ENCODE measurements at regions not wholly inside any gene's neighbourhood (a gene's known extent, or its start where the extent isn't known, plus 50 kb on each side); places are given as distances from the start of the nearest gene placed in this dataset.

- Histone ChIP-seq H3K4me3 (ENCODE audit: low read length in 3 of 3) (no peak overlapping the region), H3K27ac (ENCODE audit: low read depth in 2 of 2, low read length in 2 of 2) (no peak overlapping the region), H3K9me3 (ENCODE audit: control insufficient read depth in 2 of 3, insufficient read depth in 1 of 3, low read length in 3 of 3) (peaks cover 0 to 8% (median 4%) of the 10 kb centered on the region in 3 donors), H3K9ac (ENCODE audit: low read length in 3 of 3) (no peak overlapping the region), H3K36me3 (ENCODE audit: control insufficient read depth in 2 of 3, insufficient read depth in 3 of 3, low read length in 3 of 3) (no peaks in the 10 kb centered on the region), H3K4me1 (ENCODE audit: control insufficient read depth in 2 of 3, insufficient read depth in 2 of 3, low read depth in 1 of 3, low read length in 3 of 3) (no peaks in the 10 kb centered on the region), H3K27me3 (ENCODE audit: control insufficient read depth, insufficient read depth, low read length) (no peaks in the 10 kb centered on the region)
- intact Hi-C loops (cut with DNase I), result no loop called here
- DNase-seq, result no peak
- TF ChIP-seq CTCF (IDR thresholded peaks at IDR 0.05; ENCODE audit: borderline replicate concordance, extremely low read depth, insufficient read depth), result no peak
- FAIRE-seq, result no peak
Observed at GRCh38 chr6:2296781-2297180, 51.4 kb upstream of the GMDS start.

Data from kidney (tissue), 13 donors.